Mesendoderm (in vitro differentiated cells): ENCODE measurements at regions not wholly inside any gene's neighbourhood (a gene's known extent, or its start where the extent isn't known, plus 50 kb on each side); places are given as distances from the start of the nearest gene placed in this dataset.

Source experiments
- DNase-seq: peaks from one replicate; pipeline ENCODE4 v3.0.0; 2013
- H2AK5ac ChIP-seq: 2 replicates; pipeline ENCODE4 v1.6.1; 2013; ENCODE audit warnings: low read length, inconsistent platforms
- H2BK120ac ChIP-seq: 2 replicates; pipeline ENCODE4 v1.6.1; 2013; ENCODE audit warnings: low read depth, mild to moderate bottlenecking, low read length, moderate library complexity, mixed read lengths
- H2BK15ac ChIP-seq: replicated peaks from 2 replicates; pipeline ENCODE4 v1.6.1; 2013; ENCODE audit warnings: low read depth, mild to moderate bottlenecking, moderate library complexity
- H2BK5ac ChIP-seq: 2 replicates; pipeline ENCODE4 v1.6.1; 2013; ENCODE audit warnings: low read length, inconsistent platforms
- H3K18ac ChIP-seq: 2 replicates; pipeline ENCODE4 v1.6.1; 2013; ENCODE audit warnings: mild to moderate bottlenecking, low read length, mixed read lengths
- H3K23ac ChIP-seq: one replicate; pipeline ENCODE4 v1.6.1; 2013; ENCODE audit warnings: low read length
- H3K27ac ChIP-seq: 2 replicates; pipeline ENCODE4 v1.5.1; 2013; ENCODE audit warnings: low read depth, mild to moderate bottlenecking, inconsistent platforms, low read length, moderate library complexity
- H3K27me3 ChIP-seq: 2 replicates; pipeline ENCODE4 v1.6.1; 2013; ENCODE audit warnings: low read length, control low read depth, mild to moderate bottlenecking, inconsistent platforms; ENCODE audit not compliant: insufficient read depth, poor library complexity
- H3K36me3 ChIP-seq: 2 replicates; pipeline ENCODE4 v1.6.1; 2013; ENCODE audit warnings: low read length, inconsistent platforms; ENCODE audit not compliant: control insufficient read depth, insufficient read depth
- H3K4ac ChIP-seq: one replicate; pipeline ENCODE4 v1.6.1; 2013; ENCODE audit warnings: low read depth, mild to moderate bottlenecking, low read length, moderate library complexity
- H3K4me1 ChIP-seq: 2 replicates; pipeline ENCODE4 v1.6.1; 2013; ENCODE audit warnings: low read depth, low read length, inconsistent platforms; ENCODE audit not compliant: control insufficient read depth
- H3K4me2 ChIP-seq: 2 replicates; pipeline ENCODE4 v1.6.1; 2013; ENCODE audit warnings: low read length
- H3K4me3 ChIP-seq: 2 replicates; pipeline ENCODE4 v1.5.1; 2013; ENCODE audit warnings: mild to moderate bottlenecking, low read length
- H3K56ac ChIP-seq: one replicate; pipeline ENCODE4 v1.6.1; 2013; ENCODE audit warnings: low read length
- H3K79me1 ChIP-seq: 2 replicates; pipeline ENCODE4 v1.6.1; 2013; ENCODE audit warnings: low read length, inconsistent platforms
- H3K79me2 ChIP-seq: 2 replicates; pipeline ENCODE4 v1.6.1; 2013; ENCODE audit warnings: mild to moderate bottlenecking, low read length; ENCODE audit not compliant: control insufficient read depth, insufficient read depth
- H3K9ac ChIP-seq: 2 replicates; pipeline ENCODE4 v1.6.1; 2013; ENCODE audit warnings: low read length, inconsistent platforms
- H4K5ac ChIP-seq: one replicate; pipeline ENCODE4 v1.6.1; 2013; ENCODE audit warnings: low read length
- H4K8ac ChIP-seq: one replicate; pipeline ENCODE4 v1.6.1; 2013; ENCODE audit warnings: low read depth, mild to moderate bottlenecking, control low read depth, low read length, moderate library complexity
- WGBS: extraction: QIAGEN DNeasy Blood & Tissue Kit; methylation state at CpG from one replicate; pipeline ENCODE4 v1.1.7; 2013; ENCODE audit warnings: low lambda C conversion rate, missing lambda C conversion rate; ENCODE audit not compliant: insufficient coverage; ENCODE audit errors: extremely low coverage; 5-methylcytosine and 5-hydroxymethylcytosine counted together

GRCh38 chr18:38602341-38602740 lies 1036.7 kb upstream of the CELF4 start:
- H3K27me3 ChIP-seq = no peaks in the 10 kb centered on the region
- no peaks in the 10 kb centered on the region for H3K79me2 ChIP-seq
- no peaks in the 10 kb centered on the region for H3K79me1 ChIP-seq
- no peak overlapping the region for H4K5ac ChIP-seq
- no peak overlapping the region for H3K4me2 ChIP-seq
- H2AK5ac ChIP-seq = no peak overlapping the region
- no peak overlapping the region for H4K8ac ChIP-seq
- no peak overlapping the region for H3K4me3 ChIP-seq
- no peak overlapping the region for H3K4ac ChIP-seq
- no peak overlapping the region for H3K23ac ChIP-seq
- no peak overlapping the region for H3K18ac ChIP-seq
- no peak overlapping the region for H3K56ac ChIP-seq
- no peak for DNase-seq
- no peak overlapping the region for H3K27ac ChIP-seq
- no peak overlapping the region for H2BK15ac ChIP-seq
- no peaks in the 10 kb centered on the region for H3K4me1 ChIP-seq
- H3K9ac ChIP-seq = no peak overlapping the region
- no peaks in the 10 kb centered on the region for H3K36me3 ChIP-seq
- H2BK120ac ChIP-seq = no peak overlapping the region
- no peak overlapping the region for H2BK5ac ChIP-seq

- Histone ChIP-seq H3K9ac (no peak overlapping the region), H4K8ac (no peak overlapping the region), H2BK5ac (no peak overlapping the region), H3K23ac (no peak overlapping the region), H3K27ac (no peak overlapping the region), H3K79me1 (no peaks in the 10 kb centered on the region), H2BK15ac (no peak overlapping the region), H3K4me2 (no peak overlapping the region), H3K4me1 (no peaks in the 10 kb centered on the region), H3K4ac (no peak overlapping the region), H3K36me3 (no peaks in the 10 kb centered on the region), H2AK5ac (no peak overlapping the region), H3K79me2 (no peaks in the 10 kb centered on the region), H3K27me3 (no peaks in the 10 kb centered on the region), H3K56ac (no peak overlapping the region), H4K5ac (no peak overlapping the region), H3K18ac (no peak overlapping the region), H3K4me3 (no peak overlapping the region), H2BK120ac (no peak overlapping the region)
- no CpG with 5 or more reads among the region's 1 CpG for WGBS
- no peak for DNase-seq
These were observed 1022.0 kb upstream of the CELF4 start for GRCh38 chr18:38587571-38587970.

- Histone ChIP-seq H3K4me3 (no peak overlapping the region), H3K9ac (no peak overlapping the region), H3K79me1 (no peaks in the 10 kb centered on the region), H3K18ac (no peak overlapping the region), H3K23ac (no peak overlapping the region), H3K56ac (no peak overlapping the region), H3K4me2 (no peak overlapping the region), H2BK15ac (no peak overlapping the region), H3K4me1 (no peaks in the 10 kb centered on the region), H2BK120ac (no peak overlapping the region), H4K8ac (no peak overlapping the region), H3K4ac (no peak overlapping the region), H3K36me3 (no peaks in the 10 kb centered on the region), H2BK5ac (no peak overlapping the region), H3K79me2 (no peaks in the 10 kb centered on the region), H3K27me3 (no peaks in the 10 kb centered on the region), H4K5ac (no peak overlapping the region), H2AK5ac (no peak overlapping the region), H3K27ac (no peak overlapping the region)
- WGBS = no CpG with 5 or more reads among the region's 2 CpGs
- peak; percentile 74 for DNase-seq
These were observed 1020.7 kb upstream of the CELF4 start for GRCh38 chr18:38586327-38586726.

- Histone ChIP-seq H3K9ac (no peak overlapping the region), H2BK15ac (no peak overlapping the region), H2BK5ac (no peak overlapping the region), H3K56ac (no peak overlapping the region), H3K4me2 (no peak overlapping the region), H3K36me3 (no peaks in the 10 kb centered on the region), H4K8ac (no peak overlapping the region), H2AK5ac (no peak overlapping the region), H3K79me2 (no peaks in the 10 kb centered on the region), H3K23ac (no peak overlapping the region), H2BK120ac (no peak overlapping the region), H3K4me1 (no peaks in the 10 kb centered on the region), H3K27me3 (no peaks in the 10 kb centered on the region), H3K27ac (no peak overlapping the region), H3K18ac (no peak overlapping the region), H3K4ac (no peak overlapping the region), H3K79me1 (no peaks in the 10 kb centered on the region), H3K4me3 (no peak overlapping the region), H4K5ac (no peak overlapping the region)
- no CpG with 5 or more reads among the region's 1 CpG for WGBS
- no peak for DNase-seq
These were observed 1014.2 kb upstream of the CELF4 start for GRCh38 chr18:38579764-38580163.

- no peak overlapping the region for H2BK120ac ChIP-seq
- H4K5ac ChIP-seq = no peak overlapping the region
- no peak overlapping the region for H3K4me3 ChIP-seq
- H3K18ac ChIP-seq = no peak overlapping the region
- no peaks in the 10 kb centered on the region for H3K27me3 ChIP-seq
- no peak overlapping the region for H3K27ac ChIP-seq
- H3K56ac ChIP-seq = no peak overlapping the region
- no peak overlapping the region for H2BK5ac ChIP-seq
- H3K9ac ChIP-seq = no peak overlapping the region
- no peak overlapping the region for H2BK15ac ChIP-seq
- H3K4me2 ChIP-seq = no peak overlapping the region
- H4K8ac ChIP-seq = no peak overlapping the region
- no peaks in the 10 kb centered on the region for H3K36me3 ChIP-seq
- no peak overlapping the region for H3K4ac ChIP-seq
- H3K23ac ChIP-seq = no peak overlapping the region
- H3K79me2 ChIP-seq = no peaks in the 10 kb centered on the region
- no peak for DNase-seq
- no peaks in the 10 kb centered on the region for H3K4me1 ChIP-seq
- no peaks in the 10 kb centered on the region for H3K79me1 ChIP-seq
- H2AK5ac ChIP-seq = no peak overlapping the region
- WGBS = 100% methylated on average over 1 of the region's 4 CpGs
These were observed 1011.3 kb upstream of the CELF4 start for GRCh38 chr18:38576916-38577315.

- H3K9ac ChIP-seq = no peak overlapping the region
- H4K8ac ChIP-seq = no peak overlapping the region
- no peak overlapping the region for H3K4ac ChIP-seq
These were observed 1010.8 kb upstream of the CELF4 start for GRCh38 chr18:38576349-38576748.

More at GRCh38 chr18:38576349-38576748, 1010.8 kb upstream of the CELF4 start:
- Histone ChIP-seq H2BK5ac (no peak overlapping the region), H2AK5ac (no peak overlapping the region), H3K56ac (no peak overlapping the region), H3K27ac (no peak overlapping the region), H3K79me2 (no peaks in the 10 kb centered on the region), H3K79me1 (no peaks in the 10 kb centered on the region), H3K23ac (no peak overlapping the region), H3K27me3 (no peaks in the 10 kb centered on the region), H3K4me1 (no peaks in the 10 kb centered on the region), H2BK15ac (no peak overlapping the region), H3K4me3 (no peak overlapping the region), H4K5ac (no peak overlapping the region), H3K4me2 (no peak overlapping the region), H3K18ac (no peak overlapping the region), H3K36me3 (no peaks in the 10 kb centered on the region), H2BK120ac (no peak overlapping the region)
- no CpG with 5 or more reads among the region's 1 CpG for WGBS
- no peak for DNase-seq
